HG03457 (cell line): ENCODE measurements at regions not wholly inside any gene's neighbourhood (a gene's known extent, or its start where the extent isn't known, plus 50 kb on each side); places are given as distances from the start of the nearest gene placed in this dataset.
"Not testable (repeated sequence)": the region's sequence is repeated elsewhere in the genome, so short reads cannot be mapped to it uniquely, and the experiment has no call there.

Source experiments
- ATAC-seq: cut with Tn5 transposase; IDR thresholded peaks from one replicate; pipeline ENCODE4 v1.9.1; 2021; ENCODE audit warnings: moderate number of reproducible peaks; ENCODE audit not compliant: unreplicated experiment

- no peak for ATAC-seq
These were observed 755.0 kb downstream of the KCNA4 start for GRCh38 chr11:29261831-29262230.

GRCh38 chr11:29260939-29261705, 755.7 kb downstream of the KCNA4 start:
- ATAC-seq: no peak

- ATAC-seq: no peak
These were observed 758.4 kb downstream of the KCNA4 start for GRCh38 chr11:29258411-29258810.

- ATAC-seq: no peak
These were observed 760.2 kb downstream of the KCNA4 start for GRCh38 chr11:29256580-29256979.

- no peak for ATAC-seq
These were observed 761.4 kb downstream of the KCNA4 start for GRCh38 chr11:29255401-29255800.

- ATAC-seq: no peak
These were observed 765.1 kb downstream of the KCNA4 start for GRCh38 chr11:29251738-29252137.

GRCh38 chr11:29249713-29250112, 767.1 kb downstream of the KCNA4 start:
- no peak for ATAC-seq

GRCh38 chr11:29244355-29244754, 772.5 kb downstream of the KCNA4 start:
- ATAC-seq: no peak

GRCh38 chr11:29243616-29244015, 773.2 kb downstream of the KCNA4 start:
- ATAC-seq: no peak

- no peak for ATAC-seq
These were observed 784.8 kb downstream of the KCNA4 start for GRCh38 chr11:29231991-29232390.

GRCh38 chr11:29231586-29231985, 785.2 kb downstream of the KCNA4 start:
- ATAC-seq: no peak

- ATAC-seq: no peak
These were observed 789.0 kb downstream of the KCNA4 start for GRCh38 chr11:29227811-29228210.

- ATAC-seq: no peak
These were observed 792.0 kb downstream of the KCNA4 start for GRCh38 chr11:29224739-29225384.

- ATAC-seq: not testable (repeated sequence)
These were observed 797.3 kb downstream of the KCNA4 start for GRCh38 chr11:29219531-29219930.

- no peak for ATAC-seq
These were observed 798.9 kb downstream of the KCNA4 start for GRCh38 chr11:29217901-29218300.

GRCh38 chr11:29214833-29215232, 802.0 kb downstream of the KCNA4 start:
- no peak for ATAC-seq

- ATAC-seq: no peak
These were observed 805.6 kb downstream of the KCNA4 start for GRCh38 chr11:29211202-29211601.

GRCh38 chr11:29210426-29210825, 806.4 kb downstream of the KCNA4 start:
- ATAC-seq: no peak

GRCh38 chr11:29208117-29208516, 808.7 kb downstream of the KCNA4 start:
- no peak for ATAC-seq

- ATAC-seq: no peak
These were observed 815.9 kb downstream of the KCNA4 start for GRCh38 chr11:29200791-29201562.

- no peak for ATAC-seq
These were observed 826.5 kb downstream of the KCNA4 start for GRCh38 chr11:29190313-29190712.

GRCh38 chr11:29187215-29187614, 829.6 kb downstream of the KCNA4 start:
- ATAC-seq: no peak
